Nephron (organoid): ENCODE measurements at regions not wholly inside any gene's neighbourhood (a gene's known extent, or its start where the extent isn't known, plus 50 kb on each side); places are given as distances from the start of the nearest gene placed in this dataset.

Experiments used
- H3K27ac Mint-ChIP-seq, 3 experiments: 2 replicates each; pipeline ENCODE4 v1.8.0; 2020; ENCODE audit warnings: mixed read lengths in 3 of 3, mild to moderate bottlenecking in 2 of 3, moderate library complexity in 1 of 3
- H3K27me3 Mint-ChIP-seq: 2 replicates; pipeline ENCODE4 v1.8.0; 2021; ENCODE audit warnings: low read depth, mild to moderate bottlenecking, moderate library complexity, mixed read lengths
- H3K36me3 Mint-ChIP-seq: 2 replicates; pipeline ENCODE4 v1.8.0; 2020; ENCODE audit warnings: low read depth, mixed read lengths
- H3K4me1 Mint-ChIP-seq: 2 replicates; pipeline ENCODE4 v1.8.0; 2020; ENCODE audit warnings: mixed read lengths
- H3K4me3 Mint-ChIP-seq, 3 experiments: 2 replicates each; pipeline ENCODE4 v1.8.0; 2020; ENCODE audit warnings: mild to moderate bottlenecking in 3 of 3, mixed read lengths in 3 of 3, moderate library complexity in 2 of 3
- H3K9me3 Mint-ChIP-seq: 2 replicates; pipeline ENCODE4 v1.8.0; 2020; ENCODE audit warnings: mixed read lengths
- CTCF ChIP-seq, 3 experiments: fragments of 200-600 bp; sonication (generic); IDR thresholded peaks; one replicate each; pipeline ENCODE4 v1.5.0; 2021; ENCODE audit warnings: antibody characterized with exemption in 3 of 3; ENCODE audit not compliant: unreplicated experiment in 3 of 3

- Mint-ChIP-seq H3K27ac (no peak overlapping the region), H3K27me3 (no peaks in the 10 kb centered on the region), H3K4me3 (no peak overlapping the region), H3K4me1 (peaks cover 35% of the 10 kb centered on the region), H3K9me3 (no peaks in the 10 kb centered on the region), H3K36me3 (no peaks in the 10 kb centered on the region)
- TF ChIP-seq CTCF (IDR thresholded peaks at IDR 0.05; ENCODE audit: unreplicated experiment in 3 of 3), result no peak
These were observed 198.5 kb downstream of the UBE2E3 start for GRCh38 chr2:181178823-181179412.

GRCh38 chr2:181183878-181184542 is 203.6 kb downstream of the UBE2E3 start:
- no peak for TF ChIP-seq CTCF (IDR thresholded peaks at IDR 0.05; ENCODE audit: unreplicated experiment in 3 of 3)
- H3K4me3 Mint-ChIP-seq, result no peak overlapping the region
- H3K27ac Mint-ChIP-seq, result no peak overlapping the region
- H3K27me3 Mint-ChIP-seq, result no peaks in the 10 kb centered on the region
- H3K4me1 Mint-ChIP-seq, result peaks cover 5% of the 10 kb centered on the region
- no peaks in the 10 kb centered on the region for H3K36me3 Mint-ChIP-seq
- no peaks in the 10 kb centered on the region for H3K9me3 Mint-ChIP-seq

GRCh38 chr2:181185421-181185820 is 205.0 kb downstream of the UBE2E3 start:
- no peaks in the 10 kb centered on the region for H3K36me3 Mint-ChIP-seq
- no peaks in the 10 kb centered on the region for H3K9me3 Mint-ChIP-seq
- H3K27ac Mint-ChIP-seq, result no peak overlapping the region
- H3K4me1 Mint-ChIP-seq, result peaks cover 11% of the 10 kb centered on the region
- no peaks in the 10 kb centered on the region for H3K27me3 Mint-ChIP-seq
- TF ChIP-seq CTCF (IDR thresholded peaks at IDR 0.05; ENCODE audit: unreplicated experiment in 3 of 3), result no peak
- H3K4me3 Mint-ChIP-seq, result no peak overlapping the region

- no peaks in the 10 kb centered on the region for H3K27me3 Mint-ChIP-seq
- H3K36me3 Mint-ChIP-seq, result no peaks in the 10 kb centered on the region
- no peak overlapping the region for H3K4me3 Mint-ChIP-seq
- no peak for TF ChIP-seq CTCF (IDR thresholded peaks at IDR 0.05; ENCODE audit: unreplicated experiment in 3 of 3)
- no peaks in the 10 kb centered on the region for H3K9me3 Mint-ChIP-seq
- no peak overlapping the region for H3K27ac Mint-ChIP-seq
- H3K4me1 Mint-ChIP-seq, result peaks cover 16% of the 10 kb centered on the region
These were observed 205.5 kb downstream of the UBE2E3 start for GRCh38 chr2:181185948-181186347.

GRCh38 chr2:181188605-181189004 is 208.2 kb downstream of the UBE2E3 start:
- TF ChIP-seq CTCF (IDR thresholded peaks at IDR 0.05; ENCODE audit: unreplicated experiment in 3 of 3), result no peak
- Mint-ChIP-seq H3K27ac (no peak overlapping the region), H3K36me3 (no peaks in the 10 kb centered on the region), H3K9me3 (no peaks in the 10 kb centered on the region), H3K4me1 (peaks cover 19% of the 10 kb centered on the region), H3K27me3 (no peaks in the 10 kb centered on the region), H3K4me3 (no peak overlapping the region)

- Mint-ChIP-seq H3K9me3 (no peaks in the 10 kb centered on the region), H3K4me3 (no peak overlapping the region), H3K27ac (no peak overlapping the region), H3K27me3 (no peaks in the 10 kb centered on the region), H3K36me3 (no peaks in the 10 kb centered on the region), H3K4me1 (peaks cover 24% of the 10 kb centered on the region)
- TF ChIP-seq CTCF (IDR thresholded peaks at IDR 0.05; ENCODE audit: unreplicated experiment in 3 of 3), result no peak
These were observed 209.5 kb downstream of the UBE2E3 start for GRCh38 chr2:181189951-181190350.
